ENCODE measurements at regions not wholly inside any gene's neighbourhood (a gene's known extent, or its start where the extent isn't known, plus 50 kb on each side); places are given as distances from the start of the nearest gene placed in this dataset.

GRCh38 chrX:28085653-28086052 is 104.4 kb upstream of the DCAF8L1 start:
- no peak for TF ChIP-seq CTCF (IDR thresholded peaks at IDR 0.05)
- TF ChIP-seq REST (IDR thresholded peaks at IDR 0.05; ENCODE audit: insufficient read depth in 1 of 2, low read depth in 2 of 2, low read length in 1 of 2): no peak
- TF ChIP-seq POLR2AphosphoS5 (IDR thresholded peaks at IDR 0.05; ENCODE audit: low read depth, low read length): no peak
- TF ChIP-seq TCF7L2 (IDR thresholded peaks at IDR 0.05; ENCODE audit: low read depth, low read length): no peak
- TF ChIP-seq SIN3A (IDR thresholded peaks at IDR 0.05; ENCODE audit: borderline replicate concordance, insufficient read depth, low read depth, low read length): no peak

Measured in Panc1 (cell line).